Liver (tissue), 7 donors: ENCODE measurements at regions not wholly inside any gene's neighbourhood (a gene's known extent, or its start where the extent isn't known, plus 50 kb on each side); places are given as distances from the start of the nearest gene placed in this dataset.
"Not testable (repeated sequence)": the region's sequence is repeated elsewhere in the genome, so short reads cannot be mapped to it uniquely, and the experiment has no call there.

Experiments
- DNase-seq: peaks from one replicate; pipeline ENCODE4 v3.0.0-alpha.2; 2017; ENCODE audit warnings: low spot score
- H3K27ac ChIP-seq, 2 donors: one replicate each; pipeline ENCODE4 v1.7.0; 2013; ENCODE audit warnings: inconsistent platforms in 2 of 2, low read length in 2 of 2, control low read depth in 1 of 2, low read depth in 1 of 2, mild to moderate bottlenecking in 1 of 2
- H3K27me3 ChIP-seq, 4 donors: one replicate each; pipeline versions ENCODE4 v1.6.1 to v1.7.0; 2013; ENCODE audit warnings: low read length in 3 of 4, inconsistent platforms in 1 of 4, mild to moderate bottlenecking in 1 of 4, moderate library complexity in 1 of 4; ENCODE audit not compliant: control insufficient read depth in 4 of 4, insufficient read depth in 4 of 4
- H3K36me3 ChIP-seq, 4 donors: one replicate each; pipeline versions ENCODE4 v1.6.1 to v1.7.0; 2013; ENCODE audit warnings: low read length in 3 of 4, mild to moderate bottlenecking in 3 of 4, low read depth in 1 of 4, moderate library complexity in 1 of 4; ENCODE audit not compliant: control insufficient read depth in 4 of 4, insufficient read depth in 3 of 4
- H3K4me1 ChIP-seq, 4 donors: one replicate each; pipeline versions ENCODE4 v1.6.1 to v1.7.0; 2013; ENCODE audit warnings: low read length in 3 of 4, mild to moderate bottlenecking in 3 of 4, moderate library complexity in 1 of 4; ENCODE audit not compliant: control insufficient read depth in 4 of 4, insufficient read depth in 4 of 4
- H3K4me3 ChIP-seq, 3 donors: one replicate each; pipeline versions ENCODE4 v1.6.1 to v1.7.0; 2013; ENCODE audit warnings: low read length in 3 of 3, control low read depth in 1 of 3, low read depth in 1 of 3, mild to moderate bottlenecking in 1 of 3
- H3K9ac ChIP-seq, 2 donors: one replicate each; pipeline ENCODE4 v1.7.0; 2013; ENCODE audit warnings: low read length in 2 of 2, mild to moderate bottlenecking in 2 of 2, moderate library complexity in 2 of 2, control low read depth in 1 of 2, low read depth in 1 of 2
- H3K9me3 ChIP-seq, 4 donors: one replicate each; pipeline versions ENCODE4 v1.6.1 to v1.7.0; 2013; ENCODE audit warnings: low read length in 3 of 4; ENCODE audit not compliant: control insufficient read depth in 4 of 4
- RAD21 ChIP-seq, 2 donors: IDR thresholded peaks; 2 replicates each; pipeline ENCODE4 v1.6.1; 2016; ENCODE audit warnings: antibody characterized with exemption in 2 of 2, mild to moderate bottlenecking in 2 of 2
- WGBS: extraction: QIAGEN DNeasy Blood & Tissue Kit; methylation state at CpG from one replicate; pipeline ENCODE4 v1.1.7; 2013; 5-methylcytosine and 5-hydroxymethylcytosine counted together
- donor health status: healthy.
- donor health status: healthy.
- donor health status: healthy.
- donor health status: healthy.

GRCh38 chr10:45920876-45921275, 51.4 kb upstream of the TIMM23 start:
- DNase-seq, H3K9ac ChIP-seq, H3K36me3 ChIP-seq, H3K27ac ChIP-seq, H3K4me3 ChIP-seq, H3K4me1 ChIP-seq, H3K27me3 ChIP-seq, H3K9me3 ChIP-seq: not testable (repeated sequence)
- 92% methylated on average over 3 of the region's 3 CpGs for WGBS
- TF ChIP-seq RAD21 (IDR thresholded peaks at IDR 0.05), result peak; percentile 4 to 20
